ENCODE measurements at regions not wholly inside any gene's neighbourhood (a gene's known extent, or its start where the extent isn't known, plus 50 kb on each side); places are given as distances from the start of the nearest gene placed in this dataset.

- no peak for DNase-seq (ENCODE audit: low read depth)
- no peak overlapping the region for H3K4me3 ChIP-seq (ENCODE audit: low read depth, low read length)
- TF ChIP-seq CTCF (IDR thresholded peaks at IDR 0.05; ENCODE audit: insufficient read depth, low read depth, low read length): no peak
Measured at GRCh38 chr5:109917154-109917546, 227.4 kb downstream of the MAN2A1 start.

- no peak for DNase-seq (ENCODE audit: low read depth)
Measured at GRCh38 chr5:109917966-109918365, 228.2 kb downstream of the MAN2A1 start.

GRCh38 chr5:109920736-109921135 is 231.0 kb downstream of the MAN2A1 start:
- no peak for TF ChIP-seq CTCF (IDR thresholded peaks at IDR 0.05; ENCODE audit: insufficient read depth, low read depth, low read length)
- no peak overlapping the region for H3K4me3 ChIP-seq (ENCODE audit: low read depth, low read length)
- DNase-seq (ENCODE audit: low read depth): no peak

More at GRCh38 chr5:109917966-109918365, 228.2 kb downstream of the MAN2A1 start:
- TF ChIP-seq CTCF (IDR thresholded peaks at IDR 0.05; ENCODE audit: insufficient read depth, low read depth, low read length): no peak
- no peak overlapping the region for H3K4me3 ChIP-seq (ENCODE audit: low read depth, low read length)

GRCh38 chr5:109921735-109922380 is 232.1 kb downstream of the MAN2A1 start:
- no peak for TF ChIP-seq CTCF (IDR thresholded peaks at IDR 0.05; ENCODE audit: insufficient read depth, low read depth, low read length)
- H3K4me3 ChIP-seq (ENCODE audit: low read depth, low read length): no peak overlapping the region
- no peak for DNase-seq (ENCODE audit: low read depth)

- no peak for TF ChIP-seq CTCF (IDR thresholded peaks at IDR 0.05; ENCODE audit: insufficient read depth, low read depth, low read length)
- DNase-seq (ENCODE audit: low read depth): no peak
Measured at GRCh38 chr5:109922381-109922995, 232.8 kb downstream of the MAN2A1 start.

GRCh38 chr5:109923205-109923604 is 233.5 kb downstream of the MAN2A1 start:
- no peak overlapping the region for H3K4me3 ChIP-seq (ENCODE audit: low read depth, low read length)
- no peak for TF ChIP-seq CTCF (IDR thresholded peaks at IDR 0.05; ENCODE audit: insufficient read depth, low read depth, low read length)
- no peak for DNase-seq (ENCODE audit: low read depth)

More at GRCh38 chr5:109922381-109922995, 232.8 kb downstream of the MAN2A1 start:
- no peak overlapping the region for H3K4me3 ChIP-seq (ENCODE audit: low read depth, low read length)

Data from fibroblast of villous mesenchyme (primary cell).